ENCODE measurements at regions not wholly inside any gene's neighbourhood (a gene's known extent, or its start where the extent isn't known, plus 50 kb on each side); places are given as distances from the start of the nearest gene placed in this dataset.

DNA sequence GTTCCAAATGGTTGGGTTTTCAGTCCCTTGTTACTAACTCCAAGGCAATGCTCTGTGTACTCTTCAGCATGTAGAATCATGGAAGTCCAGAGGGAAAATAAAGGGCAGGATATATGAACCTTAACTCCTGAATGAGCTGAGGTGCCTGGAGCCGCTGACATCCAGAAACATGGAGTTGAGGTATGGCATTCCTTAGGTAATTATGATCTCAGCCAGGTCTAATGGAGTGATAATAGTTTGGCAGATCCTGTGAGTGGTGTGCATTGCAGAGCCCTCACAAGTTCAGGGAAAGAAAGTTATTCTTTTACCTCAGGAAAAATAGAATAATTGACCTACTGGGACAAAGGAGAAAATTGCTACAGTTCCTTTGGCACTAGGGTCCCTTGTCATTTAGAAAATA is 369.1 kb downstream of the ZNF608 start:
- DNase-seq = no peak
- no peak for ATAC-seq (ENCODE audit: low read depth)
- POLR2A ChIA-PET = no interaction called here
- Mint-ChIP-seq H3K4me3 (no peak overlapping the region), H3K27ac (no peak overlapping the region), H3K36me3 (no peaks in the 10 kb centered on the region), H3K27me3 (no peaks in the 10 kb centered on the region), H3K9me3 (peaks cover 3% of the 10 kb centered on the region), H3K4me1 (no peaks in the 10 kb centered on the region)

DNA sequence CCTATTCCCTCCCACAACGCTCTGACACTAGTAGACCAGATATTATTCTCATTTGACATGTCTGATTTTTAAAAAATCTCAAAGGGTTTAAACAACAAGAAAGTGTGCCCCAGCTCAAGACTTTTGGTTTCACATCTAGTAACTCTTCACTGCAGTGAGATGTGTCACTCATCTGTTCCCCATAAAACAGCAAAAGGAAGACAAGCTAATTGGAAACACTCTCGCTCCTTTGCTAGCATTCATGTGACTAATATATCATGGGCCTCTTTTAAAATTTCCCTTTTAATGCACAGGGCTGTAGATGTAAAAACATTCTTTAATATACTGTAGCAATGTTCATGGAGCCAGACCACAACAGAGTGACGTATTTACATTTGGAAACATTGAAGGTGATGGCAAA is 372.6 kb downstream of the ZNF608 start:
- POLR2A ChIA-PET = no interaction called here
- no peak for ATAC-seq (ENCODE audit: low read depth)
- no peaks in the 10 kb centered on the region for H3K27me3 Mint-ChIP-seq

DNA sequence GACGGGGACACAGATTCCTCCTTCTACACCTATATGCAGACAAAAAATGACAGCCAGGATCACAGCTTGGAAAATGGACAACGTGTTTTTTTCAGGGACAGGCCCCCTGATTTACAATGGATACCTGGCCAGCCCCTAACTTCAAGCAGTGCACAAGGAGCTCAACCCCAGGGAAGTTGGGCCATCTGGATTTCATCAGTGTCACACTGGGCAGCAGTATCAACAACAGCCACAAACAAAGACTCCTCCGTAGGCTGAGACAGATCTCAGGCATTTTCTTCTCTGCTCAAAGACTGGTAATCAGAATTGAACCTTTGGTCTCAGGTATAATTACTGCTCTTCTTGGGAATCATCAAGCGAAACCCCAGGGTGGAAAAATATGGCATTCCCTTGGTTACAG is 374.0 kb downstream of the ZNF608 start:
- Mint-ChIP-seq H3K4me1 (no peaks in the 10 kb centered on the region), H3K36me3 (no peaks in the 10 kb centered on the region), H3K27me3 (no peaks in the 10 kb centered on the region), H3K27ac (no peak overlapping the region), H3K4me3 (no peak overlapping the region), H3K9me3 (peaks cover 3% of the 10 kb centered on the region)
- DNase-seq (no peak), ATAC-seq (ENCODE audit: low read depth) (no peak)
- POLR2A ChIA-PET = no interaction called here

More for the DNA sequence above, 372.6 kb downstream of the ZNF608 start:
- no peaks in the 10 kb centered on the region for H3K36me3 Mint-ChIP-seq
- no peak overlapping the region for H3K27ac Mint-ChIP-seq
- peaks cover 3% of the 10 kb centered on the region for H3K9me3 Mint-ChIP-seq
- no peaks in the 10 kb centered on the region for H3K4me1 Mint-ChIP-seq
- DNase-seq = no peak
- no peak overlapping the region for H3K4me3 Mint-ChIP-seq

DNA sequence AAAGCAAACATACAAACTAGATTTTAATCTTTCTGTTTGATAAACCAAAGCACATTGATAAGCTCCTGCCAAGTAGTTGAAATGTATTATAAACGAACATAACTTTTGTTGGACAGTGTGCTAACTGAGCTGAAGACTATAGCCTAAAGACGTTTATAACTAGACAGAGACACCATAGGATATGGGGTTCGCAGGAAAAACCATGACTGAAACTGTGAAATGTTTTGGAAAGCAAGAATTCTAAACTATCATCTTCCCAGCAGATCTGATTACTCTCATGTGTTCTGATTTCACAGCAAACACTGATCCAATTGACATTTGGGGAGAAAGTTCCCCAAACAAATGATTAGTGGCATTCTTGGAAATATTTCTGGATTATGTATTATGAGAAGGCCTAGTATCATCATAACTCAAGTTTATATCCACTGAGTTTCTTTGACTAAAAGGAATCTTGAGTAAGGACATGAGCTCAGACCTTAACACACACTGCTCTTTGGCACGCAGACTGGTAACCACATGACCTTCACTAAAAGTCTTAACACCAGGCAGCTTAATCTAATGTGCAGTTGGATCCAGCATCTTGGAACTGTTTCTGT is 375.2 kb downstream of the ZNF608 start:
- POLR2A ChIA-PET = no interaction called here
- Mint-ChIP-seq H3K4me1 (no peaks in the 10 kb centered on the region), H3K36me3 (no peaks in the 10 kb centered on the region), H3K27ac (no peak overlapping the region), H3K4me3 (no peak overlapping the region), H3K27me3 (no peaks in the 10 kb centered on the region), H3K9me3 (peaks cover 3% of the 10 kb centered on the region)
- DNase-seq (no peak), ATAC-seq (ENCODE audit: low read depth) (no peak)

DNA sequence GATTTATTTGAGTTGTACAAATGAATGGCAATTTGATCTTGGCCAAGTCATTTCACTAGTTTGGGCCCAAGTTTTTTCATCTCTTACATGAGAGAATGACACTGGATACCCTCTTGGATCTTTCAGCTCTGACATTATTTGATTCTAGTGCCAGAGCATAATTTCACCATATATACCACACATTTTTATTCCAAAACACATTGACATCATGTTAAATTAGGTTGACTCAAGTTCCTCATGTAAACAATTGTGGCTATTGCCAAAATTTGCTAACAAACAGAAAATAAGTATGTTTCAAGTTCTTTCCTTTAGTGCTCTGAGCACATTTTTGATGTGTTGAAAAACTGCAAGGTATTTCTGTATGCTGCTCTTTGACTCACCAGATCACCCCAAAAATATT is 375.8 kb downstream of the ZNF608 start:
- H3K36me3 Mint-ChIP-seq = no peaks in the 10 kb centered on the region
- peaks cover 2% of the 10 kb centered on the region for H3K9me3 Mint-ChIP-seq
- no peak overlapping the region for H3K4me3 Mint-ChIP-seq
- no peaks in the 10 kb centered on the region for H3K27me3 Mint-ChIP-seq
- ATAC-seq (ENCODE audit: low read depth) = no peak
- no peak for DNase-seq
- H3K4me1 Mint-ChIP-seq = no peaks in the 10 kb centered on the region
- no peak overlapping the region for H3K27ac Mint-ChIP-seq
- POLR2A ChIA-PET = no interaction called here

DNA sequence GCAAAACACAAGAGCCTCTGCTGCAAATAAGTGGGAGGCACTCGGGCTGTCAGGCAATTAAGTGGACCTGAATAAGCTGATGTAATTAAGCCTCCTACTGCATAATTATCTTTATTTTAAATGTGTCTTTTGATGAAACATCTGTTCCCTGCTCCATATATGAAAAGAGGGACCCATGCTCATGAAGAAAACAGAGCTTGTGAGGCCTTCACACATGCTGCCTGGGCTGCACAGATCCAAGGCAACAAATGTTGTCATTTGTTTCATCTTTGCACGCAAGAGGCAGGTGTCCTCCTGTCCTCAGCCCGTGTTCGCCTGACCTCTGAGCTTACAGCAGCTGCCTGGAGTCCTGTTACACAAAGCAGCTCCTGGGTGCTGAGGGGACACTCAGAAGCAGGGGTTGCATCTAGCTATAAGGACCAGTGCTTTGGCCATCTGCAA is 381.1 kb downstream of the ZNF608 start:
- no peak overlapping the region for H3K4me3 Mint-ChIP-seq
- peaks cover 11% of the 10 kb centered on the region for H3K9me3 Mint-ChIP-seq
- H3K27me3 Mint-ChIP-seq = no peaks in the 10 kb centered on the region
- H3K4me1 Mint-ChIP-seq = no peaks in the 10 kb centered on the region
- ATAC-seq (ENCODE audit: low read depth) (no peak), DNase-seq (no peak)
- no peaks in the 10 kb centered on the region for H3K36me3 Mint-ChIP-seq
- POLR2A ChIA-PET = no interaction called here
- no peak overlapping the region for H3K27ac Mint-ChIP-seq

DNA sequence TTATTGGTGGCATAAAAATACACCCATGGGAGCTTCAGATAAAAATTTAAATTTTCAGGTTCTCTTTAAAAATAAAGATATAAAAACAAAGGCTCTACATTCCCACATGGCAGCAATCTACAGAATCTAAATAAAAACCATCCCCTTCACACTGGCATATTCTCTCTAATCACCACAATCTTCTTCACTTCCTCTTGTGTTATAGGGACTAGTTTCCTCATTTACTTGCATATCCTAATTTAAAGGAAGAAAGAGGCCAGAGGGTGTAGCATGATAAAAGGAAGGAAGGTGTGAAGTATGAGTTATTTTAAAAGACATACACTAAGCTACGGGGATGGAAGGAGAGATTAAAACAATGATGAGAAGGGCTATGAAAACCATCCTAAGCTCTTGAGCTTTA is 390.5 kb downstream of the ZNF608 start:
- Mint-ChIP-seq H3K36me3 (no peaks in the 10 kb centered on the region), H3K9me3 (peaks cover 7% of the 10 kb centered on the region), H3K27me3 (no peaks in the 10 kb centered on the region), H3K4me1 (peaks cover 5% of the 10 kb centered on the region), H3K4me3 (no peak overlapping the region), H3K27ac (no peak overlapping the region)
- POLR2A ChIA-PET = no interaction called here
- ATAC-seq (ENCODE audit: low read depth) (no peak), DNase-seq (no peak)

DNA sequence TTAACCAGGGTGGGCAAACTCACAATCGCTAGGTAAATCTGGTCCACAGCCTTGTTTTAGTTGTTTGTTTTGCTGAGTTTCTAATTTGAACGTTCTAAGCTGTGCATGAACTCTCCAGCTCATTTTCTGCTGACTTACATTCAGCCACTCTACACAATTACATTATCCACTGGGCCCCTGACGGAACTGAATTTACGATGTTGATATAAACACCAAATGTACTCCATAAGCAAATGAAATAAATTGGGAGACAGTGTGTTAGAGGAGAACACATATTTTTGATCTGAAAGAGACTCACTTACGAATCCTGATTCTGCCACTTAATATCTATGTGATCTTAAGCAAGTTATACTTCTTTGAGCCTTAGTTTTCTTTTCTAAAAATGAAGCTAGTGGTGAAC is 393.4 kb downstream of the ZNF608 start:
- H3K9me3 Mint-ChIP-seq = peaks cover 4% of the 10 kb centered on the region
- peaks cover 4% of the 10 kb centered on the region for H3K27me3 Mint-ChIP-seq
- no peak overlapping the region for H3K4me3 Mint-ChIP-seq
- H3K27ac Mint-ChIP-seq = no peak overlapping the region
- no peaks in the 10 kb centered on the region for H3K36me3 Mint-ChIP-seq
- ATAC-seq (ENCODE audit: low read depth) = no peak
- DNase-seq = no peak
- POLR2A ChIA-PET = no interaction called here
- H3K4me1 Mint-ChIP-seq = peaks cover 5% of the 10 kb centered on the region

DNA sequence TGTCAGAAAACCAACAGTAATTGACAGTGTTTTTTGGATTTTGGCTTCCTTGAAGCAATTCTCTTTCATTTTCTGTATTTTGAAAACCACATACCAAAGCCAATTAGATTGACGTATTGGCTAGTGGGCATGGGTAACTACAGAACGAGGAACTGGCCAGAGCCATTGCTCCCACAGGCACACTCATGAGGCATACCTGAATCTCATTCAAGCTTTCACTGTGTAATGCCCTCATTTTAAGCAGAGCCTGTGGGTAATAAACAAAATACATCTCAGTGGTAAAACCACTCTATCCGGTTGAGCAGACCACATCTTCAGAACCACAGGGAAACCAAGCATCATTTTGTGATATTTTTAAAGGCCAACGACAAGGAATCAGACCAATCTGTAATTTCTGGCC is 394.1 kb downstream of the ZNF608 start:
- ATAC-seq (ENCODE audit: low read depth) (no peak), DNase-seq (no peak)
- Mint-ChIP-seq H3K9me3 (peaks cover 2% of the 10 kb centered on the region), H3K4me1 (peaks cover 5% of the 10 kb centered on the region), H3K27ac (no peak overlapping the region), H3K4me3 (no peak overlapping the region), H3K36me3 (no peaks in the 10 kb centered on the region), H3K27me3 (peaks cover 4% of the 10 kb centered on the region)
- POLR2A ChIA-PET = no interaction called here

DNA sequence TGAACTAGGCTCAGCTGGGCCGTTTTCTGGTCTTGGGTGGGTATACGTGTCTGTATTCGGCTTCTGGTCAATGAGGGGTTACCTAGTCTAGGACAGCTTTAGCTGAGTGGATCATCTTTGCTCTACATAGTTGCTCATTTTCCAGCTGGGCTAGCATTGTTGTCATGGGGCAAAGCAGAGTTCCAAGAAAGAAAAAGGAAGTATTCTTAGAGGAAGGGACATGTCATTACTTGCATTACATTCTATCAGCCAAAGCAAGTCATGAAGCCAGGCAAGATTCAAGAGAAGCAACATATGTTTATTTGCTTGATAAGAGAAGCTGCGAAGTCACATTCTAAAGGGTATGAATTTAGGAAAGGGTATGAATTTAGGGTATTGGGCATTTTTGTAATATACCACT is 396.5 kb downstream of the ZNF608 start:
- Mint-ChIP-seq H3K4me1 (peaks cover 5% of the 10 kb centered on the region), H3K36me3 (no peaks in the 10 kb centered on the region), H3K9me3 (no peaks in the 10 kb centered on the region), H3K4me3 (no peak overlapping the region), H3K27me3 (peaks cover 4% of the 10 kb centered on the region), H3K27ac (no peak overlapping the region)
- DNase-seq (no peak), ATAC-seq (ENCODE audit: low read depth) (no peak)
- POLR2A ChIA-PET = no interaction called here

DNA sequence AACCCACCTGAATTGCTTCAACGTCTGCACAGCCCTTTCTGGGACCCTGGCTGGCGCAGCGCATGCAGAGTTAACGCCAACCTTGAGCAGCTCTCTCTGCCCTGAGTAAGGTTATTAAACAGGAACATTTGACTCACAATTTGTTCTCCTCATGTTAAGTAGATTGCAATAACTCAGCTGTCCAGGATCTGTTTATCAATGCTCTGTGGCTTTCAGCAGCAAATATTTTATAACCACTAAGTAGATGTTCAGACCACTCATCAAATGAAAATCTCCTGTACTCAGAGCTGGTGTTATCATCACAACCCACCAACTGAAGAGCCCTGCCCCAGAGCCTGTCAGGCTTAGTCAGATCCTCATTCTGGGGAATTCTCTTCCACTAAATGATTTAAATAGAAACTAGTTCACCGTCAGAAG is 403.0 kb downstream of the ZNF608 start:
- Mint-ChIP-seq H3K36me3 (no peaks in the 10 kb centered on the region), H3K9me3 (no peaks in the 10 kb centered on the region), H3K27me3 (no peaks in the 10 kb centered on the region), H3K27ac (no peak overlapping the region), H3K4me3 (no peak overlapping the region), H3K4me1 (no peaks in the 10 kb centered on the region)
- POLR2A ChIA-PET = no interaction called here
- ATAC-seq (ENCODE audit: low read depth) = no peak
- no peak for DNase-seq

DNA sequence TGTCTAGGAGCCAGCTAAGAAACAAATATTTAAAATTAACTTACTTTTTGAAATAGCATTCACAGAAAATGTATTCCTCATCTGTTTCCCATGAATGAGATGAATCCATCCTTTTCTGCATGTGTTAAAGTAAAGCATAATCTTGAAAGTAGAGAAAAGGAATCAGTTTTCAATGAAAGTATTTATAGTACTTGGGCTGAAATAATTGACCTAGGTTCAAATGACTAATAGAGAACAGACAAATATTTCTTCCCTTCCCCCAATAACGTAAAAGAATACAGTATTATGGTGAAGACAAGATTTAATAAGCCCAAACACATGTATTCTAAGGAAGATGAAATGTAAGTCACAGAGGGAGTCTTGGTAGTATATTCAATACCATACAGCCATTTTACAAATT is 403.5 kb downstream of the ZNF608 start:
- no peak overlapping the region for H3K4me3 Mint-ChIP-seq
- H3K27me3 Mint-ChIP-seq = no peaks in the 10 kb centered on the region
- DNase-seq (no peak), ATAC-seq (ENCODE audit: low read depth) (no peak)
- H3K9me3 Mint-ChIP-seq = no peaks in the 10 kb centered on the region
- POLR2A ChIA-PET = no interaction called here
- H3K27ac Mint-ChIP-seq = no peak overlapping the region
- no peaks in the 10 kb centered on the region for H3K36me3 Mint-ChIP-seq
- H3K4me1 Mint-ChIP-seq = no peaks in the 10 kb centered on the region

DNA sequence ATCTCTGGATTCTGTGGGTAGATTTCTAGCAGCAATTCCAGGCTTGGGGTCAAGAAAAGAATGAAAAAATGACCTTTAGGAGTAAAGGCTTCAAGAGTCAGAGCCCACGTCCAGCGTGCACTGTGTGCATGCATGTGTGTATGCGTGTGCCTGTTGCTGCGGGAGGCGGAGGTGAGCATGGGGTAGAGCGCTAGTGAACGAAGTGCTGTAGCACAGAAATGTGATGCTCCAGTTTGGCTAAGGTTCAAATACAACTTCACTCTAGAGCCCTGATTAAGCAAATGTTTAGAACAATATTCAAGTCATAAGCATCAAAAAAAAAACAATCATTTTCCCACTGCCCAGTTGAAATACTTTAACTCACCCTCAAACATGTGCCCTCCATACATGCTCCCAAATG is 403.9 kb downstream of the ZNF608 start:
- DNase-seq (no peak), ATAC-seq (ENCODE audit: low read depth) (no peak)
- POLR2A ChIA-PET = no interaction called here
- Mint-ChIP-seq H3K36me3 (no peaks in the 10 kb centered on the region), H3K4me1 (no peaks in the 10 kb centered on the region), H3K9me3 (no peaks in the 10 kb centered on the region), H3K27ac (no peak overlapping the region), H3K27me3 (no peaks in the 10 kb centered on the region), H3K4me3 (no peak overlapping the region)

DNA sequence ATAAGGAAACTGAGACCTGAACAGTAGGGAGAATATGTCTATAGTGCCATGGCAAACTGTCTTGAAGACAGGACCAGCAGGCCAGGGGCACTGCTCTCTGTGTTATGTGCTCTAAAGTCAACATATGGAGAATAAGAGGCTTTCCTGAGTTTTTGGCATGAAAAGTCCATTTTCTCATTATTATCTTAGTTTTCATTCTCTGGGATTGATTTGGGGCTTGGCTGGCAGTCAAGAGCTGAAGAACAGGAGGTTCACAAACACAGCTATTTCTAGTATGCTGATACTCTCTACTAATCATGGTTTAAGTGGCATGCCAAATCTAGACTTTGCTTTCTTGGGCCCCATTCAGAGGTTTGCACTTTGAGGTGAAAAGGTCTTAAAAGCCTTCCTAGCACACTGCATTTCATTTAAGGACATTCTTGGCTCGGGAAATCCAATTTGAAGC is 404.4 kb downstream of the ZNF608 start:
- ATAC-seq (ENCODE audit: low read depth) (no peak), DNase-seq (no peak)
- H3K27me3 Mint-ChIP-seq = no peaks in the 10 kb centered on the region
- POLR2A ChIA-PET = no interaction called here
- no peak overlapping the region for H3K27ac Mint-ChIP-seq
- H3K4me3 Mint-ChIP-seq = no peak overlapping the region
- no peaks in the 10 kb centered on the region for H3K9me3 Mint-ChIP-seq
- H3K36me3 Mint-ChIP-seq = no peaks in the 10 kb centered on the region
- H3K4me1 Mint-ChIP-seq = no peaks in the 10 kb centered on the region

Data from activated naive CD8-positive, alpha-beta T cell treated with anti-CD3 and anti-CD28 coated beads, Interleukin-2, amount 10 ng/mL, durations not matched to agents 7 days and 5 days (primary cell).